Upper lobe of right lung (tissue), 1 donor: ENCODE measurements at regions not wholly inside any gene's neighbourhood (a gene's known extent, or its start where the extent isn't known, plus 50 kb on each side); places are given as distances from the start of the nearest gene placed in this dataset.

Experiments
- ATAC-seq: fragments of 200-7000 bp; cut with Tn5 transposase; one replicate; pipeline ENCODE4 v1.9.1; 2020; ENCODE audit warnings: mild to moderate bottlenecking, moderate library complexity
- DNase-seq: peaks from one replicate; pipeline ENCODE4 v3.0.0-alpha.2; 2020
- H3K27ac ChIP-seq: fragments of 200-600 bp; one replicate; pipeline ENCODE4 v1.8.0; 2022
- H3K27me3 ChIP-seq: fragments of 200-600 bp; one replicate; pipeline ENCODE4 v1.8.0; 2022; ENCODE audit warnings: mild to moderate bottlenecking
- H3K36me3 ChIP-seq: fragments of 200-600 bp; one replicate; pipeline ENCODE4 v1.8.0; 2022
- H3K4me1 ChIP-seq: fragments of 200-600 bp; one replicate; pipeline ENCODE4 v1.8.0; 2022
- H3K4me3 ChIP-seq: fragments of 200-600 bp; one replicate; pipeline ENCODE4 v1.8.0; 2022; ENCODE audit warnings: mild to moderate bottlenecking
- H3K9me3 ChIP-seq: fragments of 200-600 bp; one replicate; pipeline ENCODE4 v1.8.0; 2022
- CTCF ChIP-seq: fragments of 200-600 bp; IDR thresholded peaks from one replicate; pipeline ENCODE4 v1.8.0; 2022; ENCODE audit warnings: antibody characterized with exemption
- intact Hi-C: fragments of 100-400 bp; cut with DNase I; formaldehyde crosslinking; loops from one replicate; pipeline ENCODE4 v1.11.0; 2022
- donor health status: DM: no; HTN: yes; CAD: no; lungs with severe emphysema.

DNA sequence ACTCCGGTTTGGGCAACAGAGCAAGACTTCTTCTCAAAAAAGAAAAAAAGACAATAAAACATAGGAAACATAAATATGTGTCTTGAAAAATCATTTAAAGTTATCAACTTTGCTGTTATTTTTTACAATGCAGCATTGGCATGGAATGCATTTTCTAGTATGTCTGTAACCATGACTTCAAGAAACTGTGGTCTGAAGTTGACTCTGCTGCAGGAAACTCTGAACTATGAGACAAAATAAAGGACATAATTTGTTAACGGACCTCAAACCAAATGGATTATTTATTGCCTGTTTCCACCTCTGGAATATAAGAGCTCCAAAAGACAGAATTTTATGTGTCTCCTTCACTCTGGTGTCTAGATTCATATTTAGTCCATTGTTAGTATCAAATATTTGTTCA is 79.1 kb downstream of the TRIB2 start:
- no peak for TF ChIP-seq CTCF
- no peaks in the 10 kb centered on the region for H3K4me1 ChIP-seq
- no peaks in the 10 kb centered on the region for H3K9me3 ChIP-seq
- no peak for ATAC-seq
- H3K4me3 ChIP-seq, result no peak overlapping the region
- no peak for DNase-seq
- H3K36me3 ChIP-seq, result no peaks in the 10 kb centered on the region
- intact Hi-C loops, result no loop called here
- H3K27me3 ChIP-seq, result no peaks in the 10 kb centered on the region
- no peak overlapping the region for H3K27ac ChIP-seq

DNA sequence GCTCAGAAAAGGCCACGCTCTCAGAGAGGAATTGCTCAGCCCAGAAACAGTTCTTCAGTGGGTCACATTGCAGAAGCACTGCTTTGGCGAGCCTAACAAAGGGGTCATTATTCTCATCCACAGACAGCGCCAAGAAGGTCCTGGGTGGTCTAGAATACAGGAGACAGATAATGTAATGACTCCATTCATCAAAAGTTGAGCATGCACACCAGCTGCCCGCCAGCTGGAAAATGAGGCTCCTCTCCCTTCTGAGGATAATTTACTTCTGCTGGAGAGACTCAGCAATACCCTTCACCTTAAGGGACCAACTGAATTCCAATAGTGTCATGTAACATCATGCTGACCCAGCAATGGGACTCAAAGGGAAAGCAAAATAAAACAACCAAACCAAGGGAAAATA is 79.9 kb downstream of the TRIB2 start:
- no peaks in the 10 kb centered on the region for H3K27me3 ChIP-seq
- no peak for TF ChIP-seq CTCF
- no peaks in the 10 kb centered on the region for H3K36me3 ChIP-seq
- H3K9me3 ChIP-seq, result no peaks in the 10 kb centered on the region
- DNase-seq (no peak), ATAC-seq (peak; percentile 41)
- intact Hi-C loops, result no loop called here
- H3K27ac ChIP-seq, result no peak overlapping the region
- no peaks in the 10 kb centered on the region for H3K4me1 ChIP-seq
- no peak overlapping the region for H3K4me3 ChIP-seq

GRCh38 chr2:12797815-12798214 is 81.1 kb downstream of the TRIB2 start:
- no peak overlapping the region for H3K4me3 ChIP-seq
- no peaks in the 10 kb centered on the region for H3K27me3 ChIP-seq
- DNase-seq (no peak), ATAC-seq (no peak)
- H3K36me3 ChIP-seq, result no peaks in the 10 kb centered on the region
- H3K4me1 ChIP-seq, result no peaks in the 10 kb centered on the region
- TF ChIP-seq CTCF, result no peak
- H3K9me3 ChIP-seq, result no peaks in the 10 kb centered on the region
- H3K27ac ChIP-seq, result no peak overlapping the region
- intact Hi-C loops, result no loop called here

- H3K4me1 ChIP-seq, result peaks cover 4% of the 10 kb centered on the region
- ATAC-seq, result no peak
Measured at GRCh38 chr2:12803607-12804006, 86.9 kb downstream of the TRIB2 start.

DNA sequence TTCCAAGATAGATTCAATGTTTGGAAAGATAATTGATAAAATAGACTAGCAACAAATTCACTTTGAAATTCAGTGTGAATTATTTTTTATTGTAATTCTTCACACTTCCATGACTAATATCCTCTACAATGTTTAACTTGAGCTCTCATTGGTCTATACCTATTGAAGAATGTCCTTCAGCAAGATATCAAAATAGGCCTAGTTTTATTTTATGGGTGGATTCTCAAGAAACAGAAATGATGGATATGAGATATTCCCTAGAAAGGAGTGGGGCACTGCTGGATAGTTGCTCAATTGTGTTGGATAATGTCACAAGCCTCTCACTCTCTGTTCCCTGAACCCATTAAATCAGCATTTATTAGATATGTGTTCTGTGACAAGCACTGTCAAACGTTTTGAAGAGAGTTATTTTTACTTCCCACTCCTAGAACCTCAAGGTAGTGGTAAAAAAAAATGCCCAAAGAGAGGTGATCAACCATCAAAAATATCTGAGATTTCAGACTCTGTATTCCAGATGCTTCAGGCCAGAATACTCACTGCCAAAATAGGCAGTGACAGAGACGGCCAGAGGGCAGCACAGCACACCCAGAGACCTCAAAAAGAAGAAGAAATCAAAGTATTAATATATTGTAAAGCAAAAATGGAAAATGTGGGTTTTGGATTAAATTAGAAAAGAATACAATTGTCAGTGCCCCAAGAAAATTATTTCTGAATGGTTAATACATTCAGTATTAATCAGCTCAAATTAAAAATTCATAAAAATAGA is 87.5 kb downstream of the TRIB2 start:
- no peak for TF ChIP-seq CTCF
- H3K27ac ChIP-seq, result no peak overlapping the region
- H3K9me3 ChIP-seq, result no peaks in the 10 kb centered on the region
- no peaks in the 10 kb centered on the region for H3K36me3 ChIP-seq
- DNase-seq (no peak), ATAC-seq (no peak)
- peaks cover 7% of the 10 kb centered on the region for H3K4me1 ChIP-seq
- no peak overlapping the region for H3K4me3 ChIP-seq
- intact Hi-C loops, result no loop called here
- no peaks in the 10 kb centered on the region for H3K27me3 ChIP-seq

More at GRCh38 chr2:12803607-12804006, 86.9 kb downstream of the TRIB2 start:
- no peaks in the 10 kb centered on the region for H3K27me3 ChIP-seq
- H3K27ac ChIP-seq, result no peak overlapping the region
- H3K9me3 ChIP-seq, result no peaks in the 10 kb centered on the region
- TF ChIP-seq CTCF, result no peak
- H3K36me3 ChIP-seq, result no peaks in the 10 kb centered on the region
- no peak for DNase-seq
- no peak overlapping the region for H3K4me3 ChIP-seq
- intact Hi-C loops, result no loop called here

GRCh38 chr2:12805033-12805432 is 88.3 kb downstream of the TRIB2 start:
- DNase-seq, result no peak
- H3K27ac ChIP-seq, result no peak overlapping the region
- H3K9me3 ChIP-seq, result no peaks in the 10 kb centered on the region
- H3K4me1 ChIP-seq, result peaks cover 8% of the 10 kb centered on the region
- intact Hi-C loops, result no loop called here
- ATAC-seq, result no peak
- TF ChIP-seq CTCF, result no peak
- no peaks in the 10 kb centered on the region for H3K27me3 ChIP-seq
- H3K36me3 ChIP-seq, result no peaks in the 10 kb centered on the region
- no peak overlapping the region for H3K4me3 ChIP-seq
